ENCODE measurements at regions not wholly inside any gene's neighbourhood (a gene's known extent, or its start where the extent isn't known, plus 50 kb on each side); places are given as distances from the start of the nearest gene placed in this dataset.
A peak's percentile ranks its signal among the peaks of the same experiment; 100 is the strongest.

GRCh38 chr21:19878133-19878532 lies 1120.1 kb upstream of the NCAM2 start:
- DNase-seq: no peak

GRCh38 chr21:19899645-19900044 lies 1098.6 kb upstream of the NCAM2 start:
- no peak for DNase-seq

GRCh38 chr21:19900149-19900548 lies 1098.1 kb upstream of the NCAM2 start:
- no peak for DNase-seq

GRCh38 chr21:19908390-19908789 lies 1089.8 kb upstream of the NCAM2 start:
- no peak for DNase-seq

- no peak for DNase-seq
Observed at GRCh38 chr21:19914028-19914427, 1084.2 kb upstream of the NCAM2 start.

- no peak for DNase-seq
Observed at GRCh38 chr21:19921211-19921610, 1077.0 kb upstream of the NCAM2 start.

- no peak for DNase-seq
Observed at GRCh38 chr21:19922122-19922521, 1076.1 kb upstream of the NCAM2 start.

- DNase-seq: no peak
Observed at GRCh38 chr21:19935467-19935866, 1062.7 kb upstream of the NCAM2 start.

GRCh38 chr21:19937619-19938018 lies 1060.6 kb upstream of the NCAM2 start:
- DNase-seq: no peak

GRCh38 chr21:19941626-19942025 lies 1056.6 kb upstream of the NCAM2 start:
- DNase-seq: no peak

GRCh38 chr21:19950347-19950746 lies 1047.9 kb upstream of the NCAM2 start:
- no peak for DNase-seq

GRCh38 chr21:19969156-19969555 lies 1029.1 kb upstream of the NCAM2 start:
- no peak for DNase-seq

GRCh38 chr21:19981938-19982337 lies 1016.3 kb upstream of the NCAM2 start:
- no peak for DNase-seq

- DNase-seq: no peak
Observed at GRCh38 chr21:19986396-19986795, 1011.8 kb upstream of the NCAM2 start.

- no peak for DNase-seq
Observed at GRCh38 chr21:19987671-19988070, 1010.5 kb upstream of the NCAM2 start.

- no peak for DNase-seq
Observed at GRCh38 chr21:19992540-19992939, 1005.7 kb upstream of the NCAM2 start.

GRCh38 chr21:19993268-19993667 lies 1004.9 kb upstream of the NCAM2 start:
- DNase-seq: no peak

GRCh38 chr21:19995253-19995652 lies 1003.0 kb upstream of the NCAM2 start:
- DNase-seq: no peak

GRCh38 chr21:19998453-19998852 lies 999.8 kb upstream of the NCAM2 start:
- DNase-seq: no peak

- DNase-seq: no peak
Observed at GRCh38 chr21:19999369-20000272, 998.6 kb upstream of the NCAM2 start.

- DNase-seq: peak; percentile 63
Observed at GRCh38 chr21:20004367-20004766, 993.8 kb upstream of the NCAM2 start.

- DNase-seq: no peak
Observed at GRCh38 chr21:20010691-20011200, 987.5 kb upstream of the NCAM2 start.

- no peak for DNase-seq
Observed at GRCh38 chr21:20013851-20014250, 984.4 kb upstream of the NCAM2 start.

- no peak for DNase-seq
Observed at GRCh38 chr21:20016435-20017005, 981.7 kb upstream of the NCAM2 start.
